HCT116 (cell line): ENCODE measurements at regions not wholly inside any gene's neighbourhood (a gene's known extent, or its start where the extent isn't known, plus 50 kb on each side); places are given as distances from the start of the nearest gene placed in this dataset.

ENCODE experiments used
- EGR1 ChIP-seq: IDR thresholded peaks from 2 replicates; pipeline ENCODE4 v1.6.1; 2012; ENCODE audit warnings: low read depth
- EZH2 ChIP-seq: fragments of 200-600 bp; sonication (generic); IDR thresholded peaks from 2 replicates; pipeline ENCODE4 v1.6.1; 2017; ENCODE audit warnings: antibody characterized with exemption, mixed run types
- EZH2phosphoT487 ChIP-seq: fragments of 200-600 bp; IDR thresholded peaks from 2 replicates; pipeline ENCODE4 v1.6.1; 2018; ENCODE audit warnings: antibody characterized with exemption, borderline replicate concordance
- RAD21 ChIP-seq: IDR thresholded peaks from 2 replicates; pipeline ENCODE4 v1.6.1; 2012; ENCODE audit warnings: low read depth, mild to moderate bottlenecking
- ZNF274 ChIP-seq: fragments of 200-500 bp; sonication (Bioruptor generic); IDR thresholded peaks from 2 replicates; pipeline ENCODE4 v1.6.1; 2014; ENCODE audit warnings: mild to moderate bottlenecking, low read depth, low read length, inconsistent platforms
- TF ChIP-seq, protein P1 (sequence below), 3 experiments: fragments of 200-600 bp in 1 of 3; sonication (generic) in 1 of 3; IDR thresholded peaks in 2 of 3; conservative IDR thresholded peaks in 1 of 3; 2 replicates each; pipeline ENCODE4 v1.5.1; 2012 to 2017; ENCODE audit warnings: low read depth in 2 of 3, low read length in 2 of 3, antibody characterized with exemption in 1 of 3, borderline replicate concordance in 1 of 3, control low read depth in 1 of 3, mild to moderate bottlenecking in 1 of 3, mixed read lengths in 1 of 3, mixed run types in 1 of 3, moderate library complexity in 1 of 3; ENCODE audit not compliant: insufficient read depth in 1 of 3

DNA sequence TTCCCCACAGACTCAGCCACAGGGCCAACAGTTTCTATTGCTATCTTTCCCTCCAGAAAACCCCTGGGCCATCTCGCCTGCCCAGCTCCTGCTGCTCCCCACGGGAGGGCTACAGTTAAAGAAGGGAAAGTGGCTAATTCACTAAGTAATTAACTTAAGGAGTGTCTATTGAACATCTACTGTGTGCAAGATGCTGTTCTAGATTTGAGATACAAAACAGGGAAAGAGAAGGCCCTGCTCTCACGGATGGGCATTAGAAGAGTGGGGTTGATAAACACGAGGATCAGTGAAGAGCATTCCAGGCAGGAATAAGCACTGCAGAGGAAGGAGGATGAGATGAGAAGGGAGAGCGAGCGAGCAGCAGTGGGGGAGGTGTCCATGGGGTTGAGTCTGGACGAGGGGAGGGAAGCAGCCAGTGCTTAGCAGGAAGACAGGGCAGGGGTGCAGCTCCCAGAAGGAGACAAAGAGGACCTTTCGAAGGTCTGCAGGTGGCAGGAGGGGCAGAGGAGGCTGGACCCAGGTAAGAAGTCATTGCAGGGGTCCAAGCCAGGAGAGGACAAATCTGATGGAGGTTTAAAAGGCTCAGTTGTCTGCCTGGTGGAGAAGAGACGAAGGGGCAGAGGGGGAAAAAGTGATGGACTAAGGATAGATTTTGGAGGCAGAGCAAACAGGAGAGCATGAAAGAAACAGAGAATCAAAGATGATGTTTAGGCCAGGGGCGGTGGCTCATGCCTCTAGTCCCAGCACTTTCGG is 64.7 kb downstream of the KLF15 start:
- TF ChIP-seq, protein P1, sequence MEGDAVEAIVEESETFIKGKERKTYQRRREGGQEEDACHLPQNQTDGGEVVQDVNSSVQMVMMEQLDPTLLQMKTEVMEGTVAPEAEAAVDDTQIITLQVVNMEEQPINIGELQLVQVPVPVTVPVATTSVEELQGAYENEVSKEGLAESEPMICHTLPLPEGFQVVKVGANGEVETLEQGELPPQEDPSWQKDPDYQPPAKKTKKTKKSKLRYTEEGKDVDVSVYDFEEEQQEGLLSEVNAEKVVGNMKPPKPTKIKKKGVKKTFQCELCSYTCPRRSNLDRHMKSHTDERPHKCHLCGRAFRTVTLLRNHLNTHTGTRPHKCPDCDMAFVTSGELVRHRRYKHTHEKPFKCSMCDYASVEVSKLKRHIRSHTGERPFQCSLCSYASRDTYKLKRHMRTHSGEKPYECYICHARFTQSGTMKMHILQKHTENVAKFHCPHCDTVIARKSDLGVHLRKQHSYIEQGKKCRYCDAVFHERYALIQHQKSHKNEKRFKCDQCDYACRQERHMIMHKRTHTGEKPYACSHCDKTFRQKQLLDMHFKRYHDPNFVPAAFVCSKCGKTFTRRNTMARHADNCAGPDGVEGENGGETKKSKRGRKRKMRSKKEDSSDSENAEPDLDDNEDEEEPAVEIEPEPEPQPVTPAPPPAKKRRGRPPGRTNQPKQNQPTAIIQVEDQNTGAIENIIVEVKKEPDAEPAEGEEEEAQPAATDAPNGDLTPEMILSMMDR (IDR thresholded peaks at IDR 0.05 in 2 of 3, conservative IDR thresholded peaks at IDR 0.05 in 1 of 3; ENCODE audit: borderline replicate concordance in 1 of 3, insufficient read depth in 1 of 3, low read depth in 2 of 3, low read length in 2 of 3) = no peak
- no peak for TF ChIP-seq RAD21
- TF ChIP-seq EZH2 = no peak
- no peak for TF ChIP-seq EGR1
- TF ChIP-seq ZNF274 = no peak
- TF ChIP-seq EZH2phosphoT487 = no peak
